ENCODE measurements at regions not wholly inside any gene's neighbourhood (a gene's known extent, or its start where the extent isn't known, plus 50 kb on each side); places are given as distances from the start of the nearest gene placed in this dataset.

GRCh38 chr2:19442731-19443130, 84.3 kb upstream of the OSR1 start:
- no peak for TF ChIP-seq ZNF639 (tag by site-specific recombination; IDR thresholded peaks at IDR 0.05)
- no peak for TF ChIP-seq CTCF (tag by site-specific recombination; IDR thresholded peaks at IDR 0.05)
- TF ChIP-seq ZNF843 (tag by site-specific recombination; IDR thresholded peaks at IDR 0.05): no peak
- TF ChIP-seq ZXDB (tag by site-specific recombination; IDR thresholded peaks at IDR 0.05): no peak
- TF ChIP-seq ZNF48 (tag by site-specific recombination; IDR thresholded peaks at IDR 0.05): no peak
- no peak for TF ChIP-seq ZBTB49 (tag by site-specific recombination; IDR thresholded peaks at IDR 0.05; ENCODE audit: low read depth)
- no peak for TF ChIP-seq ZNF169 (tag by site-specific recombination; IDR thresholded peaks at IDR 0.05)
- no peak for TF ChIP-seq ZBTB17 (tag by site-specific recombination; IDR thresholded peaks at IDR 0.05)
- no peak for TF ChIP-seq YY1 (tag by site-specific recombination; IDR thresholded peaks at IDR 0.05)
- TF ChIP-seq ZBTB44 (tag by site-specific recombination; IDR thresholded peaks at IDR 0.05): no peak
- no peak for TF ChIP-seq ZNF654 (tag by site-specific recombination; IDR thresholded peaks at IDR 0.05; ENCODE audit: low read depth)
